IMR-90 (cell line): ENCODE measurements at regions not wholly inside any gene's neighbourhood (a gene's known extent, or its start where the extent isn't known, plus 50 kb on each side); places are given as distances from the start of the nearest gene placed in this dataset.

Source experiments
- ATAC-seq: fragments of 200-7000 bp; cut with Tn5 transposase; 2 replicates; pipeline ENCODE4 v1.9.1; 2020; ENCODE audit warnings: low read depth, mild to moderate bottlenecking, moderate library complexity
- BruUV-seq: library from RNA; stranded (reverse); fragments of 400-500 nt; replicated peaks from 2 replicates; lab custom pipeline; 2021; lab: Mats Ljungman, UMichigan
- CTCF ChIA-PET: fragments of 300-600 bp; formaldehyde crosslinking; extraction: SDS; loops from one replicate; lab custom pipeline; 2021; ENCODE audit warnings: antibody characterized with exemption; lab: Yijun Ruan, JAX
- POLR2A ChIA-PET: fragments of 300-600 bp; sonication (Branson Sonifier 250); formaldehyde crosslinking; loops from one replicate; lab custom pipeline; 2022; ENCODE audit warnings: antibody characterized with exemption; ENCODE audit not compliant: unreplicated experiment; lab: Charles Lee
- DNase-seq: peaks from one replicate; pipeline ENCODE4 v3.0.0; 2013
- H2AFZ ChIP-seq: replicated peaks from 2 replicates; pipeline ENCODE3; 2013; ENCODE audit warnings: low read length, mild to moderate bottlenecking; ENCODE audit not compliant: poor library complexity
- H2AK5ac ChIP-seq: 2 replicates; pipeline ENCODE4 v1.6.1; 2013; ENCODE audit warnings: low read depth, low read length, inconsistent platforms
- H2AK9ac ChIP-seq: replicated peaks from 2 replicates; pipeline ENCODE3; 2013; ENCODE audit warnings: mild to moderate bottlenecking, low read depth, low read length, moderate library complexity; ENCODE audit not compliant: poor library complexity
- H2BK120ac ChIP-seq: 2 replicates; pipeline ENCODE4 v1.6.1; 2013; ENCODE audit warnings: low read depth, low read length, inconsistent platforms
- H2BK15ac ChIP-seq: 3 replicates; pipeline ENCODE4 v1.6.1; 2013; ENCODE audit warnings: low read depth, low read length, inconsistent platforms
- H2BK20ac ChIP-seq: 2 replicates; pipeline ENCODE4 v1.6.1; 2013; ENCODE audit warnings: low read depth, mild to moderate bottlenecking, inconsistent platforms, low read length, moderate library complexity
- H2BK5ac ChIP-seq: 2 replicates; pipeline ENCODE4 v1.6.1; 2013; ENCODE audit warnings: mild to moderate bottlenecking, low read depth, low read length, inconsistent platforms; ENCODE audit not compliant: poor library complexity, severe bottlenecking
- H3K14ac ChIP-seq: replicated peaks from 2 replicates; pipeline ENCODE4 v1.6.1; 2013; ENCODE audit warnings: low read depth, low read length, inconsistent platforms
- H3K18ac ChIP-seq: 2 replicates; pipeline ENCODE4 v1.6.1; 2013; ENCODE audit warnings: low read depth, low read length, control low read depth
- H3K23ac ChIP-seq: 2 replicates; pipeline ENCODE4 v1.6.1; 2013; ENCODE audit warnings: low read depth, low read length, inconsistent platforms
- H3K27ac ChIP-seq: 2 replicates; pipeline ENCODE4 v1.5.1; 2013; ENCODE audit warnings: mild to moderate bottlenecking, control low read depth, low read length; ENCODE audit not compliant: insufficient read depth
- H3K27me3 ChIP-seq: 2 replicates; pipeline ENCODE4 v1.6.1; 2013; ENCODE audit warnings: low read length; ENCODE audit not compliant: control insufficient read depth, insufficient read depth
- H3K36me3 ChIP-seq: 2 replicates; pipeline ENCODE4 v1.6.1; 2013; ENCODE audit warnings: low read length, mixed read lengths; ENCODE audit not compliant: control insufficient read depth, insufficient read depth
- H3K4ac ChIP-seq: 2 replicates; pipeline ENCODE4 v1.6.1; 2013; ENCODE audit warnings: low read depth, low read length, inconsistent platforms
- H3K4me1 ChIP-seq: 2 replicates; pipeline ENCODE4 v1.6.1; 2013; ENCODE audit warnings: low read length, mixed read lengths; ENCODE audit not compliant: control insufficient read depth, insufficient read depth
- H3K4me2 ChIP-seq: 2 replicates; pipeline ENCODE4 v1.6.1; 2013; ENCODE audit warnings: low read depth, mild to moderate bottlenecking, control low read depth, low read length, moderate library complexity
- H3K4me3 ChIP-seq: 2 replicates; pipeline ENCODE4 v1.5.1; 2013; ENCODE audit warnings: low read depth, mild to moderate bottlenecking, control low read depth, low read length, moderate library complexity; ENCODE audit not compliant: insufficient read depth
- H3K56ac ChIP-seq: 2 replicates; pipeline ENCODE4 v1.6.1; 2013; ENCODE audit warnings: low read length, inconsistent platforms; ENCODE audit not compliant: insufficient read depth; ENCODE audit errors: extremely low read depth
- H3K79me1 ChIP-seq, 2 experiments: 2 replicates each; pipeline ENCODE4 v1.6.1; 2013; ENCODE audit warnings: low read length in 2 of 2, inconsistent platforms in 1 of 2, low read depth in 1 of 2
- H3K9ac ChIP-seq: 2 replicates; pipeline ENCODE4 v1.6.1; 2013; ENCODE audit warnings: low read depth, low read length, control low read depth
- H3K9me1 ChIP-seq: 2 replicates; pipeline ENCODE4 v1.6.1; 2013; ENCODE audit warnings: low read length, inconsistent platforms; ENCODE audit not compliant: insufficient read depth
- H3K9me3 ChIP-seq: 2 replicates; pipeline ENCODE4 v1.6.1; 2013; ENCODE audit warnings: low read length; ENCODE audit not compliant: control insufficient read depth, insufficient read depth
- H4K20me1 ChIP-seq: 2 replicates; pipeline ENCODE4 v1.6.1; 2013; ENCODE audit warnings: low read length, inconsistent platforms; ENCODE audit not compliant: insufficient read depth
- H4K5ac ChIP-seq: 2 replicates; pipeline ENCODE4 v1.6.1; 2013; ENCODE audit warnings: mild to moderate bottlenecking, low read depth, low read length, control low read depth
- H4K8ac ChIP-seq, 2 experiments: 2 replicates each; pipeline ENCODE4 v1.6.1; 2013; ENCODE audit warnings: low read depth in 2 of 2, low read length in 2 of 2, control low read depth in 1 of 2, inconsistent platforms in 1 of 2
- H4K91ac ChIP-seq: 2 replicates; pipeline ENCODE4 v1.6.1; 2013; ENCODE audit warnings: low read depth, low read length, inconsistent platforms; ENCODE audit not compliant: insufficient read depth
- BHLHE40 ChIP-seq: fragments of 150-350 bp; IDR thresholded peaks from 2 replicates; pipeline ENCODE4 v1.6.1; 2016; ENCODE audit warnings: mild to moderate bottlenecking, low read depth, low read length
- CEBPB ChIP-seq: IDR thresholded peaks from 2 replicates; pipeline ENCODE4 v1.6.1; 2012; ENCODE audit warnings: low read depth, low read length, improper control_type of control experiment
- CTCF ChIP-seq: conservative IDR thresholded peaks from 2 replicates; pipeline ENCODE4 v1.5.1; 2012; ENCODE audit warnings: mild to moderate bottlenecking, low read depth, low read length, improper control_type of control experiment
- RCOR1 ChIP-seq: IDR thresholded peaks from 2 replicates; pipeline ENCODE4 v1.6.1; 2012; ENCODE audit warnings: mild to moderate bottlenecking, low read length, improper control_type of control experiment; ENCODE audit not compliant: insufficient replicate concordance
- RFX5 ChIP-seq: IDR thresholded peaks from 2 replicates; pipeline ENCODE4 v1.8.0; 2012; ENCODE audit warnings: low read depth, mild to moderate bottlenecking, low read length, moderate library complexity
- SMC3 ChIP-seq: fragments of 150-350 bp; IDR thresholded peaks from 2 replicates; pipeline ENCODE4 v1.6.1; 2016; ENCODE audit warnings: low read depth, mild to moderate bottlenecking, antibody characterized with exemption, low read length, moderate library complexity
- WGBS, 2 experiments: methylation state at CpG; one replicate each; pipeline versions ENCODE4 v1.1.5 to v1.1.7; 2013; ENCODE audit warnings: missing lambda C conversion rate in 2 of 2; ENCODE audit not compliant: insufficient read length in 1 of 2; ENCODE audit errors: extremely low coverage in 2 of 2; 5-methylcytosine and 5-hydroxymethylcytosine counted together
- dilution Hi-C: fragments of 300-500 bp; cut with HindIII; formaldehyde crosslinking; loops from one replicate; pipeline ENCODE4 v1.14.3; 2018; ENCODE audit warnings: low sequenced_read_pairs; ENCODE audit not compliant: unreplicated experiment
- in situ Hi-C: fragments of 300-500 bp; cut with MboI; formaldehyde crosslinking; loops from 3 replicates; pipeline ENCODE4 v1.14.3; 2019; ENCODE audit warnings: low sequenced_read_pairs, inconsistent platforms, mixed read lengths
- intact Hi-C: fragments of 100-400 bp; cut with micrococcal nuclease; formaldehyde crosslinking; loops from 2 replicates; pipeline ENCODE4 v1.10.0; 2022

GRCh38 chr3:29099775-29100174 lies 181.1 kb upstream of the RBMS3 start:
- Histone ChIP-seq H2BK5ac (no peak overlapping the region), H3K9me3 (no peaks in the 10 kb centered on the region)
- DNase-seq, result peak; percentile 28

More at GRCh38 chr3:29099775-29100174, 181.1 kb upstream of the RBMS3 start:
- WGBS, 2 experiments, result no CpG with 5 or more reads among the region's 1 CpG
- no peak overlapping the region for H3K4me2 ChIP-seq
- H3K14ac ChIP-seq, result no peak overlapping the region
- BruUV-seq, result no TSS peak
- H4K91ac ChIP-seq, result no peak overlapping the region
- intact Hi-C loops, result no loop called here
- H3K9ac ChIP-seq, result no peak overlapping the region
- H3K36me3 ChIP-seq, result no peaks in the 10 kb centered on the region
- no peaks in the 10 kb centered on the region for H4K20me1 ChIP-seq
- H3K27ac ChIP-seq, result no peak overlapping the region
- no peak overlapping the region for H2BK20ac ChIP-seq
- dilution Hi-C loops, result no loop called here
- no peak overlapping the region for H3K4ac ChIP-seq
- H2BK120ac ChIP-seq, result no peak overlapping the region
- no peaks in the 10 kb centered on the region for H3K79me1 ChIP-seq
- no peak overlapping the region for H3K4me3 ChIP-seq
- ChIA-PET CTCF (interaction anchor here (1.0 kb wide), 1 partner anchor 14 kb away, joined by 3 read pairs; no protein-coding TSS in a partner anchor), POLR2A (no interaction called here)
- TF ChIP-seq SMC3 (no peak), RFX5 (no peak), CEBPB (no peak), CTCF (no peak), BHLHE40 (no peak), RCOR1 (no peak)
- peak; percentile 56 for ATAC-seq
- no peak overlapping the region for H3K23ac ChIP-seq
- no peak overlapping the region for H3K56ac ChIP-seq
- H2AK5ac ChIP-seq, result no peak overlapping the region
- no peak overlapping the region; a peak in 1 of 4 replicates for H4K8ac ChIP-seq
- no peak overlapping the region for H4K5ac ChIP-seq
- no peaks in the 10 kb centered on the region for H3K9me1 ChIP-seq
- H2BK15ac ChIP-seq, result no peak overlapping the region
- H3K27me3 ChIP-seq, result no peaks in the 10 kb centered on the region
- no peak overlapping the region for H3K18ac ChIP-seq
- H3K4me1 ChIP-seq, result peaks cover 8% of the 10 kb centered on the region
- in situ Hi-C loops, result no loop called here
- H2AFZ ChIP-seq, result peak overlapping the region; percentile 48
- no peak overlapping the region for H2AK9ac ChIP-seq
